ENCODE measurements at regions not wholly inside any gene's neighbourhood (a gene's known extent, or its start where the extent isn't known, plus 50 kb on each side); places are given as distances from the start of the nearest gene placed in this dataset.

DNA sequence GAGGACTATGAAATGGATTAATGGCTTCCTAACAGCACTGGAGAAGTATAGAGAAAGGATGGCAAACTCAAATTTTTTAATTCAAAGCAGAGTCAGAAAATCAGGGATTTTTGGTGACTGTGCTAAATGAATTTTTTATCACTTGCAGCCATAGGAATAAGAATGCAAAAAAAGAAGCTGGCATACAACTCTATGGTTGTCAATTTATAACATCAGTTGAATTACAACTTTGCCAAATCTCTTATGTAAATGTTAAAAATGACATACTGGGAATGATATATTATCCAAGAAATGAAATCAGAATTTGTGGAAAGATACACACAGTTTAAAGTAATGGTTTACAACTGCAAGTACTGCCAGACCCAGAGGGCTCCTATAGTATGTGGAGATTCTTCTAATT is 106.5 kb downstream of the HTR1B start:
- intact Hi-C loops (cut with micrococcal nuclease; ENCODE audit: unreplicated experiment): no loop called here
- H3K9me3 Mint-ChIP-seq (ENCODE audit: low read depth, unreplicated experiment): peaks cover 3% of the 10 kb centered on the region
- H3K36me3 Mint-ChIP-seq (ENCODE audit: insufficient read depth, unreplicated experiment): no peaks in the 10 kb centered on the region
- no peak for DNase-seq
- no peaks in the 10 kb centered on the region for H3K27me3 Mint-ChIP-seq (ENCODE audit: unreplicated experiment)
- TF ChIP-seq, protein P1, sequence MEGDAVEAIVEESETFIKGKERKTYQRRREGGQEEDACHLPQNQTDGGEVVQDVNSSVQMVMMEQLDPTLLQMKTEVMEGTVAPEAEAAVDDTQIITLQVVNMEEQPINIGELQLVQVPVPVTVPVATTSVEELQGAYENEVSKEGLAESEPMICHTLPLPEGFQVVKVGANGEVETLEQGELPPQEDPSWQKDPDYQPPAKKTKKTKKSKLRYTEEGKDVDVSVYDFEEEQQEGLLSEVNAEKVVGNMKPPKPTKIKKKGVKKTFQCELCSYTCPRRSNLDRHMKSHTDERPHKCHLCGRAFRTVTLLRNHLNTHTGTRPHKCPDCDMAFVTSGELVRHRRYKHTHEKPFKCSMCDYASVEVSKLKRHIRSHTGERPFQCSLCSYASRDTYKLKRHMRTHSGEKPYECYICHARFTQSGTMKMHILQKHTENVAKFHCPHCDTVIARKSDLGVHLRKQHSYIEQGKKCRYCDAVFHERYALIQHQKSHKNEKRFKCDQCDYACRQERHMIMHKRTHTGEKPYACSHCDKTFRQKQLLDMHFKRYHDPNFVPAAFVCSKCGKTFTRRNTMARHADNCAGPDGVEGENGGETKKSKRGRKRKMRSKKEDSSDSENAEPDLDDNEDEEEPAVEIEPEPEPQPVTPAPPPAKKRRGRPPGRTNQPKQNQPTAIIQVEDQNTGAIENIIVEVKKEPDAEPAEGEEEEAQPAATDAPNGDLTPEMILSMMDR (IDR thresholded peaks at IDR 0.05; ENCODE audit: unreplicated experiment): no peak
- CTCF ChIA-PET: no interaction called here
- H3K27ac Mint-ChIP-seq (ENCODE audit: unreplicated experiment): no peak overlapping the region
- H3K4me1 Mint-ChIP-seq (ENCODE audit: low read depth, unreplicated experiment): peaks cover 6% of the 10 kb centered on the region
- H3K4me3 Mint-ChIP-seq (ENCODE audit: low read depth, unreplicated experiment): no peak overlapping the region
- BruUV-seq (replicated peaks): no TSS peak

DNA sequence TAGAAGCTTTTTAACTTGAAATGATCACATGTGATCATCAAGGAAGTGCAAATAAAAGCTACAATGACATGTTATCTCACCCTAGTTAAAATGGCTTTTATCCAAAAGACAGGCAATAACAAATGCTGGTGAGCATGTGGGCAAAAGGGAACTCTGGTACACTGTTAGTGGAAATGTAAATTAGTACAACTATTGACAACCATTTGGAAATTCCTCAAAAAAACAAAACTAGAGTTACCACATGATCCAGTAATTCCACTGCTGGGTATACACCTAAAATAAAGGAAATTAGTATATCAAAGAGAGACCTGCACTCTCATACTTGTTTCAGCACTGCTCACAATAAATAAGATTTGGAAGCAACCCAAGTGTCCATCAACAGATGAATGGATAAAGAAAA is 108.7 kb downstream of the HTR1B start:
- H3K27ac Mint-ChIP-seq (ENCODE audit: unreplicated experiment): no peak overlapping the region
- TF ChIP-seq, protein P1 (IDR thresholded peaks at IDR 0.05; ENCODE audit: unreplicated experiment): no peak
- no peaks in the 10 kb centered on the region for H3K36me3 Mint-ChIP-seq (ENCODE audit: insufficient read depth, unreplicated experiment)
- H3K4me1 Mint-ChIP-seq (ENCODE audit: low read depth, unreplicated experiment): no peaks in the 10 kb centered on the region
- H3K27me3 Mint-ChIP-seq (ENCODE audit: unreplicated experiment): no peaks in the 10 kb centered on the region
- CTCF ChIA-PET: no interaction called here
- peaks cover 3% of the 10 kb centered on the region for H3K9me3 Mint-ChIP-seq (ENCODE audit: low read depth, unreplicated experiment)
- no peak overlapping the region for H3K4me3 Mint-ChIP-seq (ENCODE audit: low read depth, unreplicated experiment)
- no peak for DNase-seq
- no TSS peak for BruUV-seq (replicated peaks)
- intact Hi-C loops (cut with micrococcal nuclease; ENCODE audit: unreplicated experiment): no loop called here

DNA sequence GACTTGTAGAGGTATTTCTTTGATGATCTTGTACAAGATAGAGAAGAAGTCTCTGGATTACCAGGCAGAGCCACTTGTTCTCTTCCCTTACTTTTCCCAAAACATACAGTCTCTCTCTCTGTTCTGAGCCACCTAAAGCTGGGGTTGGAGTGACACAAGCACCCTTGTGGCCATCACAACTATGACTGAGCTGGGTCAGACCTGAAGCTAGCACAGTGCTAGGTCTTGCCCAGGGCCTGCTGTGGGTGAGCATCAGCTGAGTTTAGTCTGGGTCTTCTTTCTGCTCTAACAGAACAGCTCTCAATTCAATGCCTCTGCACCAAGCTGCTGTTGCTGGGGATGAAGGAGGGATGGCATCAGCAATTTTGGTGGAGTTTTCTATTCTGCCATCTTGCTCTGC is 110.2 kb downstream of the HTR1B start:
- TF ChIP-seq, protein P1 (IDR thresholded peaks at IDR 0.05; ENCODE audit: unreplicated experiment): no peak
- Mint-ChIP-seq H3K27ac (ENCODE audit: unreplicated experiment) (no peak overlapping the region), H3K4me3 (ENCODE audit: low read depth, unreplicated experiment) (no peak overlapping the region), H3K27me3 (ENCODE audit: unreplicated experiment) (no peaks in the 10 kb centered on the region), H3K4me1 (ENCODE audit: low read depth, unreplicated experiment) (no peaks in the 10 kb centered on the region), H3K36me3 (ENCODE audit: insufficient read depth, unreplicated experiment) (no peaks in the 10 kb centered on the region), H3K9me3 (ENCODE audit: low read depth, unreplicated experiment) (peaks cover 3% of the 10 kb centered on the region)
- BruUV-seq (replicated peaks): no TSS peak
- DNase-seq: no peak
- CTCF ChIA-PET: no interaction called here
- intact Hi-C loops (cut with micrococcal nuclease; ENCODE audit: unreplicated experiment): no loop called here

DNA sequence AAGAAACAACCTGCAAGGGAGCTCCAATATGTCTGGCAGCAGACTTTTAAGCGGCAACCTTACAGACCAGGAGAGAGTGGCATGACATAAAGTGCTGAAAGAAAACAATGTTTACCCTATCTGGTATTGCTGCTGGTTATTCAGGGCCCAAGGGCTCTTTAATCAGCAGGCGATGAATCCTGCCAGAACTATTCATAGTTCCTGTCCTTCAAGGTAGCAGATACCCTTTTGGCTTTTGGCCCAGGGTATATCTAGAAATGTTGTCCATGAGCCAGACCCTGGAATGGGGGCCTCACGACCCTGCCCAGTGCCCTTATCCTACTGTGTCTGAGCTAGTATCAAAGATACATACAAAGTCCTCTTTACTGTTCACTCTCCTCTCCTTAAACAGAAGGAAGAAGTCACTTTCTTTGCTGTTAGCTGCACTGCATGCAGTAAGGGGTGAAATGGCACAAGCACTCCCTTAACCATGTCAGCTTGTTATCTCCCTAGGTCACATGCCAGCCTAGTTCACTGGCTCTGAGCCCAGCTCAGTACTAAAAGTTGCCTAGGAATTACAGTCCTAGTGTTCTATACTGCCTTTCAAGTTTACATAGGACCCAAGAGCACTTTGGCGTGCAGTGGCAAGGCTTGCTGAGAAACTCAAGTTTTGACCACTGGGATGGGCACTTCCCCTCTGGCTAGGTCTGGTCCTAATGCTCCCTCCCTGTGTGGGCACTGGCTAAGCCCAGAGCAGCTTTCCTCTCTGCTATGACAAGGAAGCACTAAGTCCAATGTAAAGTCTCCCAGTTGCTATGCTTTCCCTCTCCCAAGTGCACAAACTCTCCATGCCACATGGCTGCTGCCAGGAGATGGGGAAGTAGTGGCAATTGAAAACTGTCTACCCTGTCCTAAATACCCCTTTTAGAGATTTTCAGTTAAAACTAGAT is 122.0 kb downstream of the HTR1B start:
- Mint-ChIP-seq H3K27me3 (ENCODE audit: unreplicated experiment) (no peaks in the 10 kb centered on the region), H3K4me3 (ENCODE audit: low read depth, unreplicated experiment) (no peak overlapping the region), H3K27ac (ENCODE audit: unreplicated experiment) (no peak overlapping the region), H3K9me3 (ENCODE audit: low read depth, unreplicated experiment) (peaks cover 4% of the 10 kb centered on the region), H3K4me1 (ENCODE audit: low read depth, unreplicated experiment) (no peaks in the 10 kb centered on the region), H3K36me3 (ENCODE audit: insufficient read depth, unreplicated experiment) (no peaks in the 10 kb centered on the region)
- CTCF ChIA-PET: no interaction called here
- no peak for DNase-seq
- intact Hi-C loops (cut with micrococcal nuclease; ENCODE audit: unreplicated experiment): no loop called here
- no TSS peak for BruUV-seq (replicated peaks)
- TF ChIP-seq, protein P1 (IDR thresholded peaks at IDR 0.05; ENCODE audit: unreplicated experiment): no peak

Data from Calu3 (cell line).